OCI-LY3 (cell line): ENCODE measurements at regions not wholly inside any gene's neighbourhood (a gene's known extent, or its start where the extent isn't known, plus 50 kb on each side); places are given as distances from the start of the nearest gene placed in this dataset.

Experiments used
- H2AFZ ChIP-seq: fragments of 200-600, 300-600 bp; shearing (Covaris generic); 2 replicates; pipeline ENCODE4 v1.6.0; 2014; ENCODE audit warnings: antibody characterized with exemption, low read depth, low read length
- H3K27ac ChIP-seq: fragments of 200-600, 300-600 bp; sonication (generic); 2 replicates; pipeline ENCODE4 v1.5.1; 2014; ENCODE audit warnings: mild to moderate bottlenecking, low read length, moderate library complexity, mixed read lengths
- H3K27me3 ChIP-seq: fragments of 200-600, 300-600 bp; sonication (generic); 2 replicates; pipeline ENCODE4 v1.6.1; 2014; ENCODE audit warnings: low read depth, low read length, mixed read lengths
- H3K36me3 ChIP-seq: fragments of 200-600, 300-600 bp; sonication (generic); replicated peaks from 2 replicates; pipeline ENCODE3; 2014; ENCODE audit warnings: low read depth, low read length, mixed read lengths
- H3K4me1 ChIP-seq: fragments of 300-600, 200-600 bp; sonication (generic); 2 replicates; pipeline ENCODE4 v1.6.1; 2014; ENCODE audit warnings: low read length, mixed read lengths
- H3K4me2 ChIP-seq: fragments of 200-600, 300-600 bp; sonication (generic); 2 replicates; pipeline ENCODE4 v1.6.1; 2014; ENCODE audit warnings: low read length, mixed read lengths
- H3K4me3 ChIP-seq: fragments of 300-600, 200-600 bp; sonication (generic); 2 replicates; pipeline ENCODE4 v1.5.1; 2014; ENCODE audit warnings: antibody characterized with exemption, mild to moderate bottlenecking, low read length, moderate library complexity
- H3K79me2 ChIP-seq: fragments of 300-600, 200-600 bp; shearing (Covaris generic); 2 replicates; pipeline ENCODE4 v1.6.1; 2014; ENCODE audit warnings: mild to moderate bottlenecking, low read length, mixed read lengths
- H3K9ac ChIP-seq: fragments of 300-600, 200-600 bp; shearing (Covaris generic); 2 replicates; pipeline ENCODE4 v1.6.0; 2014; ENCODE audit warnings: mild to moderate bottlenecking, low read length, moderate library complexity
- H3K9me3 ChIP-seq: fragments of 200-600, 300-600 bp; shearing (Covaris generic); 2 replicates; pipeline ENCODE4 v1.6.1; 2014; ENCODE audit warnings: low read length, mixed read lengths; ENCODE audit not compliant: insufficient read depth
- H4K20me1 ChIP-seq: fragments of 200-600, 300-600 bp; sonication (generic); 2 replicates; pipeline ENCODE4 v1.6.1; 2016; ENCODE audit warnings: low read length, mixed read lengths; ENCODE audit not compliant: insufficient read depth
- EZH2phosphoT487 ChIP-seq: fragments of 200-600 bp; shearing (Covaris generic); IDR thresholded peaks from 2 replicates; pipeline ENCODE4 v1.6.1; 2018; ENCODE audit warnings: antibody characterized with exemption, mixed run types, low read depth
- TF ChIP-seq, protein P1 (sequence below): fragments of 200-600, 300-600 bp; sonication (generic); IDR thresholded peaks from 2 replicates; pipeline ENCODE4 v1.5.1; 2014; ENCODE audit warnings: antibody characterized with exemption, low read length, low read depth

DNA sequence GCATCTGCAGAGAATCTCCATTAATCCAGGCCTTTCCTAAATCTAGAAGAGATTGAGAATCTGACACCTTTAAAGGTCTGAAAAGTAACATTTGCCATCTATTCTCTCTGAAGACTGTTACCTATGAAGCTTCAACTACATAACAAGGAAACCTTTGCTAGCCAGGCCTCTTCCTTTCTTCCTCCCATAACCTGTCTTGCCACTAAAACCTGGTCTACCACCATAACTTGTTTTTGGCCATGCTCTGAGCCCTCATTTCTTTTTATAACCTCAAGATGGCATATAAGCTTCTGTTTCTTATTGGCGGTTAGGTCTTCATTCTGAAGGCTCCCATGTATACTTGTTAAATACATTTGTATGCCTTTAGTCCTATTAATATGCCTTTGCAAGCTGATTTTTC lies 348.4 kb upstream of the MEOX2 start:
- H2AFZ ChIP-seq, result no peak overlapping the region
- H3K36me3 ChIP-seq, result no peaks in the 10 kb centered on the region
- H3K4me3 ChIP-seq, result no peak overlapping the region
- H3K27me3 ChIP-seq, result no peaks in the 10 kb centered on the region
- H3K27ac ChIP-seq, result no peak overlapping the region
- no peak overlapping the region for H3K4me2 ChIP-seq
- no peak for TF ChIP-seq EZH2phosphoT487
- TF ChIP-seq, protein P1, sequence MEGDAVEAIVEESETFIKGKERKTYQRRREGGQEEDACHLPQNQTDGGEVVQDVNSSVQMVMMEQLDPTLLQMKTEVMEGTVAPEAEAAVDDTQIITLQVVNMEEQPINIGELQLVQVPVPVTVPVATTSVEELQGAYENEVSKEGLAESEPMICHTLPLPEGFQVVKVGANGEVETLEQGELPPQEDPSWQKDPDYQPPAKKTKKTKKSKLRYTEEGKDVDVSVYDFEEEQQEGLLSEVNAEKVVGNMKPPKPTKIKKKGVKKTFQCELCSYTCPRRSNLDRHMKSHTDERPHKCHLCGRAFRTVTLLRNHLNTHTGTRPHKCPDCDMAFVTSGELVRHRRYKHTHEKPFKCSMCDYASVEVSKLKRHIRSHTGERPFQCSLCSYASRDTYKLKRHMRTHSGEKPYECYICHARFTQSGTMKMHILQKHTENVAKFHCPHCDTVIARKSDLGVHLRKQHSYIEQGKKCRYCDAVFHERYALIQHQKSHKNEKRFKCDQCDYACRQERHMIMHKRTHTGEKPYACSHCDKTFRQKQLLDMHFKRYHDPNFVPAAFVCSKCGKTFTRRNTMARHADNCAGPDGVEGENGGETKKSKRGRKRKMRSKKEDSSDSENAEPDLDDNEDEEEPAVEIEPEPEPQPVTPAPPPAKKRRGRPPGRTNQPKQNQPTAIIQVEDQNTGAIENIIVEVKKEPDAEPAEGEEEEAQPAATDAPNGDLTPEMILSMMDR, result no peak
- no peaks in the 10 kb centered on the region for H3K9me3 ChIP-seq
- H4K20me1 ChIP-seq, result no peaks in the 10 kb centered on the region
- no peaks in the 10 kb centered on the region for H3K79me2 ChIP-seq
- H3K9ac ChIP-seq, result no peak overlapping the region
- H3K4me1 ChIP-seq, result no peaks in the 10 kb centered on the region

DNA sequence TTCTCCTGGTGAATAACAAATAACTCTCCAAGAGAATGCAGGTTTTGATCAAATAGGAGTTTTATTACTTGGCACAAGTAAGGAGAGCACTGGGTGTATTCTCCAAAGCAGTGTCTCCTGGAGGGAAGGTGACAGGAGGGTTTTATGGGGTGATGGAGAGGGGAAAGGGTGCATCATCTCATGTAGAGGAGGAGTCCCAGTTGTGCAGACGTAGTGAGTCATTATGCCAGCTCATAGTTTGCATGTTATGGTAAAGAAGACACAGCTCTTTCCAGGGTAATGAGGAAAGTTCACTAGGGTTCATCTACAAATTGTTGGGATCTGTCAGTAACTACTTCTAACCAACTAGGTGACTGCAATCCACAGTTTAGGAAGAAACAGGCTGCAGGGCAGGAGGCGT lies 347.9 kb upstream of the MEOX2 start:
- H4K20me1 ChIP-seq, result no peaks in the 10 kb centered on the region
- no peaks in the 10 kb centered on the region for H3K9me3 ChIP-seq
- H3K4me3 ChIP-seq, result no peak overlapping the region
- no peaks in the 10 kb centered on the region for H3K36me3 ChIP-seq
- no peaks in the 10 kb centered on the region for H3K27me3 ChIP-seq
- H3K4me2 ChIP-seq, result no peak overlapping the region
- no peaks in the 10 kb centered on the region for H3K4me1 ChIP-seq
- no peaks in the 10 kb centered on the region for H3K79me2 ChIP-seq
- no peak for TF ChIP-seq EZH2phosphoT487
- TF ChIP-seq, protein P1, result no peak
- H2AFZ ChIP-seq, result no peak overlapping the region
- no peak overlapping the region for H3K9ac ChIP-seq
- H3K27ac ChIP-seq, result no peak overlapping the region

DNA sequence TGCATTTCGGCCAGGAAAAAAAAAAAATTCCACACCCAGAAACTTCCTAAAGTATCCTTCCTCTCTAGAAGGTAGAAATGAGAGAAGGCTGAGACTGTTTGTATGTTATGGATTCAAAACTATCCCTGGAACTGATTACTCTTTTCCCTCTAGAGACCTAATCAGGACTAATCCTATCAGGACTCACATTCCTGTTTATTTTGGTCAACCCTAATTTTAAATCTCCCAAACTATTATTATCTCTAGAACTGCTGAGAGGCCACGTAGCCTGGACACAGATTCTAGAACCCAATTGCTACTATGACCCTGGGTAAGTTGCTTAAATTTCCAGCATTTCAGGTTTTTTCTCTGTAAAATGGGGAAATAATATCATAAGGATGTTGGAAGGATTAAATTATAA lies 346.8 kb upstream of the MEOX2 start:
- Histone ChIP-seq H2AFZ (no peak overlapping the region), H3K4me2 (no peak overlapping the region), H3K27me3 (no peaks in the 10 kb centered on the region), H4K20me1 (no peaks in the 10 kb centered on the region), H3K4me1 (no peaks in the 10 kb centered on the region), H3K79me2 (no peaks in the 10 kb centered on the region), H3K9ac (no peak overlapping the region), H3K36me3 (no peaks in the 10 kb centered on the region), H3K27ac (no peak overlapping the region), H3K4me3 (no peak overlapping the region), H3K9me3 (no peaks in the 10 kb centered on the region)
- TF ChIP-seq, protein P1, result no peak
- no peak for TF ChIP-seq EZH2phosphoT487

DNA sequence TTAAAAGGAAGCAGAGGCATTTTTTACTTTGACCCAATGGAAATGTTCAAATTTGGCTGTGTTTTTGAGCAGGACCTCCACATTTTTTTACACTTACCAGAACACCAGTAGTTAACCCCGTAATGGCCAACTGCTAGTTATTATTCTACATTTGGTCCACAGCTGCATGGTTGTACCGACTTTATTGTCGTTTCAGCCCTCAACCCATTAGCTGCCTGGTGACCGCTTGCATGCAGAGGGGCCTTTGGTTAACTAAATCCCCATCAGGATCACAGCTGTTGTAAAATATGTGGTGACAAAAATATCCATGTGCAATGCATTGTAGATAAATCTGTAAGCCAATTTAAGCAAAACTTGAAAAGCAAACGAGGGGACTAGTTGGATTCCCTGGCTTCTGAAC lies 342.2 kb upstream of the MEOX2 start:
- no peaks in the 10 kb centered on the region for H3K36me3 ChIP-seq
- H3K9me3 ChIP-seq, result no peaks in the 10 kb centered on the region
- H2AFZ ChIP-seq, result no peak overlapping the region
- no peaks in the 10 kb centered on the region for H3K79me2 ChIP-seq
- H3K4me1 ChIP-seq, result no peaks in the 10 kb centered on the region
- no peaks in the 10 kb centered on the region for H3K27me3 ChIP-seq
- H3K4me3 ChIP-seq, result no peak overlapping the region
- no peak overlapping the region for H3K4me2 ChIP-seq
- no peaks in the 10 kb centered on the region for H4K20me1 ChIP-seq
- no peak overlapping the region for H3K9ac ChIP-seq
- no peak for TF ChIP-seq EZH2phosphoT487
- TF ChIP-seq, protein P1, result no peak
- H3K27ac ChIP-seq, result no peak overlapping the region
